ENCODE measurements at regions not wholly inside any gene's neighbourhood (a gene's known extent, or its start where the extent isn't known, plus 50 kb on each side); places are given as distances from the start of the nearest gene placed in this dataset.
A peak's percentile ranks its signal among the peaks of the same experiment; 100 is the strongest.

- TF ChIP-seq, protein P1, sequence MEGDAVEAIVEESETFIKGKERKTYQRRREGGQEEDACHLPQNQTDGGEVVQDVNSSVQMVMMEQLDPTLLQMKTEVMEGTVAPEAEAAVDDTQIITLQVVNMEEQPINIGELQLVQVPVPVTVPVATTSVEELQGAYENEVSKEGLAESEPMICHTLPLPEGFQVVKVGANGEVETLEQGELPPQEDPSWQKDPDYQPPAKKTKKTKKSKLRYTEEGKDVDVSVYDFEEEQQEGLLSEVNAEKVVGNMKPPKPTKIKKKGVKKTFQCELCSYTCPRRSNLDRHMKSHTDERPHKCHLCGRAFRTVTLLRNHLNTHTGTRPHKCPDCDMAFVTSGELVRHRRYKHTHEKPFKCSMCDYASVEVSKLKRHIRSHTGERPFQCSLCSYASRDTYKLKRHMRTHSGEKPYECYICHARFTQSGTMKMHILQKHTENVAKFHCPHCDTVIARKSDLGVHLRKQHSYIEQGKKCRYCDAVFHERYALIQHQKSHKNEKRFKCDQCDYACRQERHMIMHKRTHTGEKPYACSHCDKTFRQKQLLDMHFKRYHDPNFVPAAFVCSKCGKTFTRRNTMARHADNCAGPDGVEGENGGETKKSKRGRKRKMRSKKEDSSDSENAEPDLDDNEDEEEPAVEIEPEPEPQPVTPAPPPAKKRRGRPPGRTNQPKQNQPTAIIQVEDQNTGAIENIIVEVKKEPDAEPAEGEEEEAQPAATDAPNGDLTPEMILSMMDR (conservative IDR thresholded peaks at IDR 0.05; ENCODE audit: control insufficient read depth, insufficient read depth, low read depth, low read length): no peak
- no peak overlapping the region for H3K4me3 ChIP-seq (ENCODE audit: control insufficient read depth, low read depth, low read length)
- no peak for DNase-seq (ENCODE audit: low read depth)
These were observed 313.9 kb downstream of the TRIB2 start for GRCh38 chr2:13030606-13031005.

- H3K4me3 ChIP-seq (ENCODE audit: control insufficient read depth, low read depth, low read length): no peak overlapping the region
- TF ChIP-seq, protein P1 (conservative IDR thresholded peaks at IDR 0.05; ENCODE audit: control insufficient read depth, insufficient read depth, low read depth, low read length): no peak
- DNase-seq (ENCODE audit: low read depth): no peak
These were observed 318.1 kb downstream of the TRIB2 start for GRCh38 chr2:13034861-13035260.

- DNase-seq (ENCODE audit: low read depth): no peak
- TF ChIP-seq, protein P1 (conservative IDR thresholded peaks at IDR 0.05; ENCODE audit: control insufficient read depth, insufficient read depth, low read depth, low read length): no peak
- H3K4me3 ChIP-seq (ENCODE audit: control insufficient read depth, low read depth, low read length): no peak overlapping the region
These were observed 319.1 kb downstream of the TRIB2 start for GRCh38 chr2:13035866-13036265.

GRCh38 chr2:13040043-13040442 lies 323.3 kb downstream of the TRIB2 start:
- no peak for DNase-seq (ENCODE audit: low read depth)
- H3K4me3 ChIP-seq (ENCODE audit: control insufficient read depth, low read depth, low read length): no peak overlapping the region
- TF ChIP-seq, protein P1 (conservative IDR thresholded peaks at IDR 0.05; ENCODE audit: control insufficient read depth, insufficient read depth, low read depth, low read length): no peak

DNA sequence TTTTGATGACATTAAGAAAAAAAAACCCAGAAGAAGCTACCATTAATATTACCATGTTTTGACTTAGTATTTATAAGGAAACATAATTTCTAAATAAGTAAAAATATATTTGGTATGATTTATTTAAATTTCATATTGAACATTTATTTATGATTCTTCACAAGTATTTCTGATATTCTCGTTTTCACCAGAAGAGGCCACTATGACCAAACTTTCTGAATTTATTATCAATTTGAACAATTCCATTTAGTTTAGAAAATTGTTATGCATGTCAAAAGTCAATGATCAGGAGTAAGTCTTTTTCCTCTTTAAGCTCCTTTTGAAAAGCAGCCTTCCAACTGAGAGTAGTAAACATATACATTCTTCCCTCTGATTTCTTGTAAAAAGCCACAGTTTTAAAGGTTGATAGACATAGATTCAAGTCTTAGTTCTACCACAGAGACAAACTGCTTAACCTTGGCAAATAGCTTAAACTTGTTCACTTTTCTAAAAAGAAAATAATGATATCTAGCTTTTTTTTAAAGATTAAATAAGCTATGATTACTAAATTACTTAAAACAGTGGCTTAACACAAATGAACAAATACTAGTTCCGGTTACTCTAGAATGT lies 329.9 kb downstream of the TRIB2 start:
- TF ChIP-seq, protein P1 (conservative IDR thresholded peaks at IDR 0.05; ENCODE audit: control insufficient read depth, insufficient read depth, low read depth, low read length): peak; percentile 49
- peak; percentile 30 for DNase-seq (ENCODE audit: low read depth)

DNA sequence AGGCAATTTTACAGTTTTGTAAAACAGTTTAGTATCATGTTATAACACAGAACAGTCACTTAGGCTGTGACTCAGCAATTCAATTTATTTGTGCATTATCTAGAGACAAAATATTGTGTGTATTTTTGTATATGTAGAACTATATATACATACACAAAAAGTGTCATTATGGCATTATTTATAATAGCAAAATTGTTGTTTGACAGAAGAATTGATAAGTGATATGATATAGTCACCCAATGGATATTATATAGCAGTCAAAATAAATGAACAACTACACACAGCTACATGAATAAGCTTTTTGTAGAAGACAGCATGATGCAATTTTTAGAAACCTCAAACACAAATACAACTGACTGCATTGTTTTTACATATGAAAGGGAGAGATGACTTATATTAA lies 334.0 kb downstream of the TRIB2 start:
- TF ChIP-seq, protein P1 (conservative IDR thresholded peaks at IDR 0.05; ENCODE audit: control insufficient read depth, insufficient read depth, low read depth, low read length): no peak
- no peak overlapping the region for H3K4me3 ChIP-seq (ENCODE audit: control insufficient read depth, low read depth, low read length)
- peak; percentile 6 for DNase-seq (ENCODE audit: low read depth)

More for the DNA sequence above, 329.9 kb downstream of the TRIB2 start:
- H3K4me3 ChIP-seq (ENCODE audit: control insufficient read depth, low read depth, low read length): no peak overlapping the region

- TF ChIP-seq, protein P1 (conservative IDR thresholded peaks at IDR 0.05; ENCODE audit: control insufficient read depth, insufficient read depth, low read depth, low read length): no peak
- DNase-seq (ENCODE audit: low read depth): no peak
- H3K4me3 ChIP-seq (ENCODE audit: control insufficient read depth, low read depth, low read length): no peak overlapping the region
These were observed 335.8 kb downstream of the TRIB2 start for GRCh38 chr2:13052547-13052946.

Data from fibroblast of mammary gland (primary cell).